Astrocyte of the spinal cord (primary cell): ENCODE measurements at regions not wholly inside any gene's neighbourhood (a gene's known extent, or its start where the extent isn't known, plus 50 kb on each side); places are given as distances from the start of the nearest gene placed in this dataset.
"Not testable (repeated sequence)": the region's sequence is repeated elsewhere in the genome, so short reads cannot be mapped to it uniquely, and the experiment has no call there.

Experiments
- DNase-seq: peaks from one replicate; pipeline ENCODE4 v3.0.0; 2011; ENCODE audit warnings: low read depth, low spot score
- H3K4me3 ChIP-seq: 2 replicates; pipeline ENCODE4 v1.5.1; 2011; ENCODE audit warnings: low read depth, mild to moderate bottlenecking, low read length, moderate library complexity
- CTCF ChIP-seq: IDR thresholded peaks from 2 replicates; pipeline ENCODE4 v1.5.1; 2012; ENCODE audit warnings: low read depth, mild to moderate bottlenecking, low read length, inconsistent platforms
- in situ Hi-C: cut with HindIII; loops from 2 replicates; pipeline ENCODE4 v1.10.0; 2017; ENCODE audit warnings: low sequenced_read_pairs

DNA sequence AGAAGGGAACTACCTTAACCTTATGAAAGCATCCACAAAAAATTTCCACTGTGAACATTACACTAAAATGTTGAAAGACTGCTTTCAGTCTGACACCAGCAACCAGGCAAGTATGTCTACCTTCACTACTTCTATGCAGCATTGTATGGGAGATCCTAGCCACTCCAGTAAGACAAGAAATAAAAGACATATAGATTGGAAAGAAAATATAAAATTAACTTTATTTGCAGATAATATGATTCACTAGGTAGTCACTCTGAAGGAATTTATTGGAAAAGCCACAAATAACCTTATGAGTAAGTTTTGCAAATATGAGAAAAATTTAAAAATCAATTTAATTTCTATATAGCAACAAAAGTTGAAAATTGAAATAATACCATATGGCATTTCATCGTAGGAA lies 172.0 kb downstream of the RERGL start:
- in situ Hi-C loops = no loop called here
- DNase-seq = no peak
- no peak for TF ChIP-seq CTCF
- H3K4me3 ChIP-seq = no peak overlapping the region

- in situ Hi-C loops = no loop called here
- no peak overlapping the region for H3K4me3 ChIP-seq
- no peak for TF ChIP-seq CTCF
- DNase-seq = no peak
Observed at GRCh38 chr12:17884581-17884980, 205.4 kb downstream of the RERGL start.

DNA sequence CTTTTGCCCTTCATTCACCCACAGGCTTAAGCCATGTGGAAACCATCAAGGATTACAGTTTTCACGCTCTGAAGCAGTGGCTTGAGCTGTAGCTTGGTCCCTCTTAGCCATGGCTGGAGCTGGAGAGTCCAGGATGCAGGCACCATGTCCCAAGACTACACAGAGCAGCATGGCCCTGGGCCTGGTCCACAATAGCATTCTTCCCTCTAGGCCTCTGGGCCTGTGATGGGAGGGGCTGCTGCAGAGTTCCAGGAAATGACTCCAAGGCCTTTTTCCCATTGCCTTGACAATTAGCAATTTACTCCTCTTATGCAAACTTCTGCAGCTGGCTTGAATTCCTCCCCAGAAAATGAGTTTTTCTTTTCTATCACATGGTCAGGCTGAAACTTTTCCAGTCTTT lies 211.3 kb downstream of the RERGL start:
- H3K4me3 ChIP-seq = no peak overlapping the region
- in situ Hi-C loops = no loop called here
- no peak for DNase-seq
- TF ChIP-seq CTCF = no peak

DNA sequence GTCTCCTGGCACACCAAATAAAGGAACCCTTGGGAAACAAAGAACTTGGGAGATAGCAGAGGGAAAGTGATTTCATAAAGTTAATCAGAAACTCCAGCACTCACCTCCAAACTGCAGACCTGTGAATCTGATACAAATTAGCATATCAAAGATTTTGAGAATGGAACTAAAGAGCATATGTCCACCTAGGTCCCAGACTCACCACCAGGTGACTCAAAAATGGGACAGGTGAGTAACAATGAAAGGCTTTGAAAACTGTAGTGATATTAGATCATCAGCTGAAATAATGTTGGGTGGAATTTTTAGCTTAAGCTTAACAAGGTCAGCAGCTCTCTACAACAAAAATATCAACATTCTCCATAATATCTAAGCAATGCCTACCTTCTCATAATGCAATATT lies 214.8 kb downstream of the RERGL start:
- in situ Hi-C loops = no loop called here

GRCh38 chr12:17866802-17867201 lies 223.2 kb downstream of the RERGL start:
- DNase-seq = no peak
- in situ Hi-C loops = no loop called here
- no peak for TF ChIP-seq CTCF
- no peak overlapping the region for H3K4me3 ChIP-seq

More for the DNA sequence above, 214.8 kb downstream of the RERGL start:
- H3K4me3 ChIP-seq = no peak overlapping the region
- no peak for TF ChIP-seq CTCF
- no peak for DNase-seq

GRCh38 chr12:17855548-17855947 lies 234.4 kb downstream of the RERGL start:
- DNase-seq, H3K4me3 ChIP-seq, in situ Hi-C loops: not testable (repeated sequence)

GRCh38 chr12:17853054-17853453 lies 236.9 kb downstream of the RERGL start:
- no peak overlapping the region for H3K4me3 ChIP-seq
- in situ Hi-C loops = no loop called here
- no peak for DNase-seq
- no peak for TF ChIP-seq CTCF
